Psoas muscle (tissue), 7 donors: ENCODE measurements at regions not wholly inside any gene's neighbourhood (a gene's known extent, or its start where the extent isn't known, plus 50 kb on each side); places are given as distances from the start of the nearest gene placed in this dataset.

ENCODE experiments used
- ATAC-seq, 4 donors: fragments of 200-7000 bp; cut with Tn5 transposase; one replicate each; pipeline ENCODE4 v1.9.1; 2020; ENCODE audit warnings: moderate library complexity in 3 of 4, mild to moderate bottlenecking in 2 of 4
- DNase-seq, 2 donors: peaks; one replicate each; pipeline ENCODE4 v3.0.0-alpha.2; 2020
- H3K27ac ChIP-seq: fragments of 200-600 bp; one replicate; pipeline ENCODE4 v1.8.0; 2022
- H3K27me3 ChIP-seq, 3 donors: fragments of 200-600 bp in 1 of 3; one replicate each; pipeline versions ENCODE4 v1.6.1 to v1.8.0; 2013 to 2022; ENCODE audit warnings: low read length in 2 of 3, mild to moderate bottlenecking in 2 of 3, moderate library complexity in 1 of 3; ENCODE audit not compliant: insufficient read depth in 3 of 3
- H3K36me3 ChIP-seq, 2 donors: fragments of 200-600 bp in 1 of 2; one replicate each; pipeline versions ENCODE4 v1.6.1 to v1.8.0; 2013 to 2022; ENCODE audit warnings: low read depth in 1 of 2, mild to moderate bottlenecking in 1 of 2, moderate library complexity in 1 of 2; ENCODE audit not compliant: insufficient read depth in 1 of 2
- H3K4me1 ChIP-seq: fragments of 200-600 bp; one replicate; pipeline ENCODE4 v1.8.0; 2022
- H3K4me3 ChIP-seq: fragments of 200-600 bp; one replicate; pipeline ENCODE4 v1.8.0; 2022; ENCODE audit warnings: mild to moderate bottlenecking
- H3K9me3 ChIP-seq: fragments of 200-600 bp; one replicate; pipeline ENCODE4 v1.8.0; 2022
- WGBS, 3 donors: extraction: QIAGEN DNeasy Blood & Tissue Kit; methylation state at CpG; one replicate each; pipeline versions ENCODE4 v1.1.6 to v1.1.7; 2013; 5-methylcytosine and 5-hydroxymethylcytosine counted together
- intact Hi-C, 2 donors: fragments of 100-400 bp; cut with DNase I; formaldehyde crosslinking; loops; one replicate each; pipeline versions ENCODE4 v1.11.0 to v1.14.2; 2022
- TF ChIP-seq, protein P1 (sequence below): fragments of 200-600 bp; IDR thresholded peaks from one replicate; pipeline ENCODE4 v1.8.0; 2022; ENCODE audit warnings: antibody characterized with exemption
- donor health status: healthy with polysubstance abuse.
- donor health status: DM: no; HTN: no; CAD: no; lungs with moderate emphysema.
- donor health status: Bipolar disorder and iron deficiency.
- donor health status: healthy.
- donor health status: DM: yes; HTN: yes; CAD: no.
- donor health status: DM: no; HTN: no; CAD: no.
- donor health status: DM: yes; HTN: yes; CAD: no.

- TF ChIP-seq, protein P1, sequence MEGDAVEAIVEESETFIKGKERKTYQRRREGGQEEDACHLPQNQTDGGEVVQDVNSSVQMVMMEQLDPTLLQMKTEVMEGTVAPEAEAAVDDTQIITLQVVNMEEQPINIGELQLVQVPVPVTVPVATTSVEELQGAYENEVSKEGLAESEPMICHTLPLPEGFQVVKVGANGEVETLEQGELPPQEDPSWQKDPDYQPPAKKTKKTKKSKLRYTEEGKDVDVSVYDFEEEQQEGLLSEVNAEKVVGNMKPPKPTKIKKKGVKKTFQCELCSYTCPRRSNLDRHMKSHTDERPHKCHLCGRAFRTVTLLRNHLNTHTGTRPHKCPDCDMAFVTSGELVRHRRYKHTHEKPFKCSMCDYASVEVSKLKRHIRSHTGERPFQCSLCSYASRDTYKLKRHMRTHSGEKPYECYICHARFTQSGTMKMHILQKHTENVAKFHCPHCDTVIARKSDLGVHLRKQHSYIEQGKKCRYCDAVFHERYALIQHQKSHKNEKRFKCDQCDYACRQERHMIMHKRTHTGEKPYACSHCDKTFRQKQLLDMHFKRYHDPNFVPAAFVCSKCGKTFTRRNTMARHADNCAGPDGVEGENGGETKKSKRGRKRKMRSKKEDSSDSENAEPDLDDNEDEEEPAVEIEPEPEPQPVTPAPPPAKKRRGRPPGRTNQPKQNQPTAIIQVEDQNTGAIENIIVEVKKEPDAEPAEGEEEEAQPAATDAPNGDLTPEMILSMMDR, result no peak
- no peak overlapping the region for H3K4me3 ChIP-seq
- WGBS, 3 donors, result 80 to 87% (median 84%) methylated on average over 2 of the region's 2 CpGs
- no peak for ATAC-seq
- no peak overlapping the region for H3K27ac ChIP-seq
- no peak for DNase-seq
- H3K9me3 ChIP-seq, result no peaks in the 10 kb centered on the region
- no peaks in the 10 kb centered on the region for H3K27me3 ChIP-seq
- peaks cover 6% of the 10 kb centered on the region for H3K4me1 ChIP-seq
- no peaks in the 10 kb centered on the region for H3K36me3 ChIP-seq
- intact Hi-C loops, result no loop called here
Observed at GRCh38 chr6:164011321-164011720, 596.8 kb downstream of the QKI start.

- Histone ChIP-seq H3K27me3 (no peaks in the 10 kb centered on the region), H3K27ac (no peak overlapping the region), H3K9me3 (no peaks in the 10 kb centered on the region), H3K4me1 (peaks cover 6% of the 10 kb centered on the region), H3K4me3 (no peak overlapping the region), H3K36me3 (no peaks in the 10 kb centered on the region)
- no peak for DNase-seq
- intact Hi-C loops, result no loop called here
- 22 to 50% (median 28%) methylated on average over 6 of the region's 6 CpGs for WGBS, 3 donors
- TF ChIP-seq, protein P1, result no peak
- ATAC-seq, result peak in 3 of 4 donors; percentile 32 to 50 (median 38)
Observed at GRCh38 chr6:164010441-164011103, 596.1 kb downstream of the QKI start.

DNA sequence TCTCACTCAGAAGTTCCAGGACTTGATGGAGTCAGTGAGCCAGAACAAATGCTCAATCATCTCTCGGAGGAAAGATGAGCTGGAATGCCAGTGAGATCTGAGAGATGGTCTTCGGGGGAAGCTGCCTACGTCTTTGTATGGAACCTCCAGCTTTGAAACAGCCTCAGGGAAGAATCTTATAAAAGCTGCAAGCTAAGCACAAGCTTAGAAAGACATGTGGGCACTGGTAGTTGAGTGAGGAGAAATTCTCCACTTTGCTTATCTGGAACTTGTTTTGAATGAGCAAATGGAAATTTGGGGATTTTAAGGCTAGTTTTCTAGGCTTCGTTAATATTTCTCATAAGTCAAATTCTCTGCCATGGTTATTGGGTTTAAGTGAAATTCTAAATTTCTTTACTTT, 594.4 kb downstream of the QKI start:
- H3K9me3 ChIP-seq, result no peaks in the 10 kb centered on the region
- 89 to 91% (median 90%) methylated on average over 4 of the region's 4 CpGs for WGBS, 3 donors
- H3K4me1 ChIP-seq, result peaks cover 6% of the 10 kb centered on the region
- no peaks in the 10 kb centered on the region for H3K27me3 ChIP-seq
- TF ChIP-seq, protein P1, result no peak
- no peak for DNase-seq
- no peak overlapping the region for H3K4me3 ChIP-seq
- ATAC-seq, result no peak
- intact Hi-C loops, result no loop called here
- H3K27ac ChIP-seq, result no peak overlapping the region
- H3K36me3 ChIP-seq, result no peaks in the 10 kb centered on the region

DNA sequence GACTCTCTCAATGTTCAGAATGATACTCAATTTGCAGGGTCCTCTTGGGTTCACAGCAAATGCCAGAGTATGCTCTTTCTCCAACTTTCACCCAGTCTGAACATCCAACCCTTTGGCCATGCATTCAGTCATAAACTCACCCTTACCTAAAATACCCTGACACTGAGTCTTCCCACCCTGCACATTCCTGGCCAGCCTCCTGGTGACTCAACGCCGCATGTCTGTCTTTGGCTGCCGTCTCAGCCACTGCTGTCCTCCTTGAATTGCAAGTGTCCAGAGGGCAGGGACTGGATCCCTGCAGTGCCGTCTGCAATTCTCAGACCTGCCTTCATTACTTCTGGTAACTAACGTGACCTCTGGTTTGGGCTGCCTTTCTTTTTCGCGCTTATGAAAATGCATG, 593.4 kb downstream of the QKI start:
- WGBS, 3 donors, result 59 to 63% (median 59%) methylated on average over 7 of the region's 7 CpGs
- Histone ChIP-seq H3K36me3 (no peaks in the 10 kb centered on the region), H3K27ac (no peak overlapping the region), H3K27me3 (no peaks in the 10 kb centered on the region), H3K4me1 (peaks cover 6% of the 10 kb centered on the region), H3K9me3 (no peaks in the 10 kb centered on the region), H3K4me3 (no peak overlapping the region)
- intact Hi-C loops, result no loop called here
- peak; percentile 36 to 70 for DNase-seq
- peak; percentile 80 to 97 (median 94) for ATAC-seq
- TF ChIP-seq, protein P1, result no peak

GRCh38 chr6:164006459-164006858, 591.9 kb downstream of the QKI start:
- Histone ChIP-seq H3K27me3 (no peaks in the 10 kb centered on the region), H3K4me1 (peaks cover 6% of the 10 kb centered on the region), H3K9me3 (no peaks in the 10 kb centered on the region), H3K36me3 (no peaks in the 10 kb centered on the region), H3K4me3 (no peak overlapping the region), H3K27ac (no peak overlapping the region)
- 95% methylated on average over 6 of the region's 6 CpGs for WGBS, 3 donors
- TF ChIP-seq, protein P1, result no peak
- DNase-seq (no peak), ATAC-seq (no peak)
- intact Hi-C loops, result no loop called here
